GM12878 (cell line): ENCODE measurements at regions not wholly inside any gene's neighbourhood (a gene's known extent, or its start where the extent isn't known, plus 50 kb on each side); places are given as distances from the start of the nearest gene placed in this dataset.

Source experiments
- ATAC-seq: fragments of 200-7000 bp; cut with Tn5 transposase; 3 replicates; pipeline ENCODE4 v1.9.1; 2020; ENCODE audit warnings: mild to moderate bottlenecking, moderate library complexity
- BruUV-seq: library from RNA; stranded (reverse); fragments of 400-500 nt; replicated peaks from 2 replicates; lab custom pipeline; 2021; lab: Mats Ljungman, UMichigan
- CTCF ChIA-PET: fragments of 300-600 bp; sonication (Branson Sonifier 250); formaldehyde crosslinking; extraction: SDS; loops from one replicate; lab custom pipeline; 2021; ENCODE audit warnings: inconsistent platforms; lab: Yijun Ruan, JAX
- POLR2A ChIA-PET: fragments of 350-600 bp; formaldehyde crosslinking; extraction: SDS; loops from one replicate; lab custom pipeline; 2021; ENCODE audit warnings: inconsistent platforms; lab: Charles Lee
- RAD21 ChIA-PET: fragments of 300-600 bp; sonication (Branson Sonifier 250); formaldehyde crosslinking; loops from one replicate; lab custom pipeline; 2023; ENCODE audit warnings: antibody characterized with exemption; ENCODE audit not compliant: unreplicated experiment; lab: Charles Lee
- SMC1A ChIA-PET: fragments of 300-600 bp; sonication (Branson Sonifier 250); formaldehyde crosslinking; loops from one replicate; lab custom pipeline; 2023; ENCODE audit not compliant: unreplicated experiment, uncharacterized antibody; lab: Charles Lee
- DNase-seq: peaks from one replicate; pipeline ENCODE4 v3.0.0-alpha.2; 2011; ENCODE audit warnings: low read depth, low spot score
- FAIRE-seq: peaks from 3 replicates; lab custom pipeline; 2011; peaks lifted over from hg19 to GRCh38; lab: Jason Lieb, UNC
- H2AFZ ChIP-seq: 2 replicates; pipeline ENCODE4 v1.6.0; 2011; ENCODE audit warnings: low read depth, low read length, control low read depth; ENCODE audit not compliant: control insufficient read depth
- H3K27ac ChIP-seq: 2 replicates; pipeline ENCODE4 v1.5.1; 2011; ENCODE audit warnings: control low read depth; ENCODE audit not compliant: control insufficient read depth, insufficient read depth
- H3K27me3 ChIP-seq, 2 experiments: replicated peaks in 1 of 2; 2 replicates each; pipeline versions ENCODE4 v1.6.0 to v1.6.1; 2011; ENCODE audit warnings: low read length in 1 of 2; ENCODE audit not compliant: control insufficient read depth in 2 of 2, insufficient read depth in 2 of 2
- H3K36me3 ChIP-seq, 2 experiments: 2 replicates each; pipeline ENCODE4 v1.5.1; 2011; ENCODE audit warnings: low read length in 1 of 2; ENCODE audit not compliant: control insufficient read depth in 2 of 2, insufficient read depth in 2 of 2
- H3K4me1 ChIP-seq: 2 replicates; pipeline ENCODE4 v1.6.1; 2011; ENCODE audit warnings: mild to moderate bottlenecking, low read length, moderate library complexity, mixed read lengths; ENCODE audit not compliant: control insufficient read depth, insufficient read depth
- H3K4me2 ChIP-seq: 2 replicates; pipeline ENCODE4 v1.6.0; 2011; ENCODE audit warnings: control low read depth; ENCODE audit not compliant: control insufficient read depth, insufficient read depth
- H3K4me3 ChIP-seq: fragments of 200-600 bp; sonication (generic); 2 replicates; pipeline ENCODE4 v1.5.1; 2016
- H3K79me2 ChIP-seq: 2 replicates; pipeline ENCODE4 v1.6.0; 2011; ENCODE audit warnings: low read length; ENCODE audit not compliant: control insufficient read depth, insufficient read depth
- H3K9ac ChIP-seq: 2 replicates; pipeline ENCODE4 v1.8.0; 2011; ENCODE audit warnings: low read length, control low read depth, mixed read lengths; ENCODE audit not compliant: control insufficient read depth, insufficient read depth
- H3K9me3 ChIP-seq: replicated peaks from 3 replicates; pipeline ENCODE4 v1.5.1; 2011; ENCODE audit warnings: mild to moderate bottlenecking, low read length; ENCODE audit not compliant: control insufficient read depth, insufficient read depth
- H4K20me1 ChIP-seq: 2 replicates; pipeline ENCODE4 v1.6.0; 2011; ENCODE audit not compliant: control insufficient read depth, insufficient read depth
- IKZF1 ChIP-seq: fragments of 450-650 bp; conservative IDR thresholded peaks from 2 replicates; pipeline ENCODE4 v1.6.1; 2017; ENCODE audit warnings: antibody characterized with exemption, mild to moderate bottlenecking
- NFIC ChIP-seq: IDR thresholded peaks from 2 replicates; pipeline ENCODE4 v1.6.1; 2012; ENCODE audit warnings: low read depth, mild to moderate bottlenecking, inconsistent platforms, low read length, moderate library complexity
- NFXL1 ChIP-seq: fragments of 450-650 bp; IDR thresholded peaks from 2 replicates; pipeline ENCODE4 v1.6.1; 2017; ENCODE audit warnings: antibody characterized with exemption, mild to moderate bottlenecking, borderline replicate concordance
- NR2C2 ChIP-seq: IDR thresholded peaks from 2 replicates; pipeline ENCODE4 v1.6.1; 2011; ENCODE audit warnings: borderline replicate concordance, low read depth; ENCODE audit not compliant: control insufficient read depth, insufficient read length
- PAX8 ChIP-seq: fragments of 450-650 bp; IDR thresholded peaks from 2 replicates; pipeline ENCODE4 v1.6.1; 2017; ENCODE audit warnings: mild to moderate bottlenecking, moderate library complexity
- RFX5 ChIP-seq: IDR thresholded peaks from 2 replicates; pipeline ENCODE4 v1.6.1; 2011; ENCODE audit warnings: low read depth, low read length, improper control_type of control experiment
- SREBF1 ChIP-seq: IDR thresholded peaks from 2 replicates; pipeline ENCODE4 v1.6.1; 2012; ENCODE audit warnings: mild to moderate bottlenecking, low read length
- YBX1 ChIP-seq: fragments of 450-650 bp; IDR thresholded peaks from 2 replicates; pipeline ENCODE4 v1.6.1; 2016; ENCODE audit warnings: antibody characterized with exemption
- YY1 ChIP-seq: IDR thresholded peaks from 2 replicates; pipeline ENCODE4 v1.6.1; 2011; ENCODE audit warnings: low read depth, mild to moderate bottlenecking, low read length
- WGBS: methylation state at CpG from one replicate; pipeline ENCODE4 v1.1.6; 2016; ENCODE audit warnings: low lambda C conversion rate; ENCODE audit not compliant: insufficient replicate concordance, insufficient coverage; ENCODE audit errors: missing lambda C conversion rate; 5-methylcytosine and 5-hydroxymethylcytosine counted together
- in situ Hi-C: fragments of 300-500 bp; cut with MboI; formaldehyde crosslinking; loops from 9 replicates; pipeline ENCODE4 v1.14.3; 2018; ENCODE audit warnings: mixed read lengths
- intact Hi-C: fragments of 100-400 bp; cut with micrococcal nuclease; formaldehyde crosslinking; loops from one replicate; pipeline ENCODE4 v1.14.2; 2022; ENCODE audit not compliant: unreplicated experiment
- TF ChIP-seq, protein P1 (sequence below): IDR thresholded peaks from 2 replicates; pipeline ENCODE4 v1.6.1; 2012; ENCODE audit warnings: improper control_type of control experiment, low read depth, low read length; ENCODE audit not compliant: insufficient replicate concordance

DNA sequence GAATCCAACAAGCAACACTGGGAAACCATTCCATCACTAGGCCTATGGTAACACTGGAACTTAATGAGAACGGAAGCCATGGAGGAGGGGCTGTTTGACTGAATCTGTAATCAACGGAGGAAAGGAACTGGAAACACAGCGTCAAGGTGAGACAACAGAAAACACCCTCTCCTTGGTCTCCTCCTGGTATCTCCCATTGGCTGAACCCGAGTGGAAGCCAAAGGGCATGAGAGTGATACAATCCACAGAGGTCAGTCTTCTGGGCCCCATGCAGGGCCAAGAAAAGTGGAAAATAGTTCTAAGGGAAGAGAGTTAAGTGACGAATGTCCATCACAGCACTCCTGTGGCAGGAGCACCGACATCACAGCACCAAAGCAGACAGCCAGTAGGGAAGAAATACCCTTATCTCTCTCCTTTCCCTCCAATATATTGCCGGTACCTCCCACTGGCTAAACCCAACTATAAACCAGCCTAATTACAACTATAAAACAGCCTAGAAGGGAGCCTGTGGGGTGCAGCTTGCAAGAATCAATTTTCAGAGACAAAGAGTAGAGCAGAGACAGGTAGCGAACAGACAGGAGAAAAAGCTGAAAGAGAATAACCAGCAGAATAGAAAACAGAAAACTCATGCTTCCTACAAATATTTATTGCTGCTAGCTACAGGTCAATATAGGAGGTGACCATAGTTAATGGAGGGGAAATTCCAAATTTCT is 107.4 kb upstream of the IFNE start:
- FAIRE-seq, result no peak

More for the DNA sequence above, 107.4 kb upstream of the IFNE start:
- no peak for ATAC-seq
- in situ Hi-C loops (no loop called here), intact Hi-C loops (no loop called here)
- H3K4me2 ChIP-seq, result no peak overlapping the region
- H3K4me3 ChIP-seq, result no peak overlapping the region
- ChIA-PET SMC1A (interaction anchor here (1.0 kb wide), 1 partner anchor 18 kb away, joined by 4 read pairs; no protein-coding TSS in a partner anchor), RAD21 (no interaction called here), POLR2A (no interaction called here), CTCF (no interaction called here)
- H3K9me3 ChIP-seq, result no peaks in the 10 kb centered on the region
- H4K20me1 ChIP-seq, result no peaks in the 10 kb centered on the region
- no TSS peak for BruUV-seq
- WGBS, result 49% methylated on average over 8 of the region's 8 CpGs
- no peaks in the 10 kb centered on the region for H3K27me3 ChIP-seq
- no peaks in the 10 kb centered on the region for H3K79me2 ChIP-seq
- no peak overlapping the region for H3K27ac ChIP-seq
- H3K36me3 ChIP-seq, result no peaks in the 10 kb centered on the region
- DNase-seq, result no peak
- TF ChIP-seq RFX5 (no peak), NFIC (no peak), PAX8 (no peak), YY1 (no peak), YBX1 (no peak), NR2C2 (no peak), SREBF1 (no peak), IKZF1 (no peak), NFXL1 (no peak)
- TF ChIP-seq, protein P1, sequence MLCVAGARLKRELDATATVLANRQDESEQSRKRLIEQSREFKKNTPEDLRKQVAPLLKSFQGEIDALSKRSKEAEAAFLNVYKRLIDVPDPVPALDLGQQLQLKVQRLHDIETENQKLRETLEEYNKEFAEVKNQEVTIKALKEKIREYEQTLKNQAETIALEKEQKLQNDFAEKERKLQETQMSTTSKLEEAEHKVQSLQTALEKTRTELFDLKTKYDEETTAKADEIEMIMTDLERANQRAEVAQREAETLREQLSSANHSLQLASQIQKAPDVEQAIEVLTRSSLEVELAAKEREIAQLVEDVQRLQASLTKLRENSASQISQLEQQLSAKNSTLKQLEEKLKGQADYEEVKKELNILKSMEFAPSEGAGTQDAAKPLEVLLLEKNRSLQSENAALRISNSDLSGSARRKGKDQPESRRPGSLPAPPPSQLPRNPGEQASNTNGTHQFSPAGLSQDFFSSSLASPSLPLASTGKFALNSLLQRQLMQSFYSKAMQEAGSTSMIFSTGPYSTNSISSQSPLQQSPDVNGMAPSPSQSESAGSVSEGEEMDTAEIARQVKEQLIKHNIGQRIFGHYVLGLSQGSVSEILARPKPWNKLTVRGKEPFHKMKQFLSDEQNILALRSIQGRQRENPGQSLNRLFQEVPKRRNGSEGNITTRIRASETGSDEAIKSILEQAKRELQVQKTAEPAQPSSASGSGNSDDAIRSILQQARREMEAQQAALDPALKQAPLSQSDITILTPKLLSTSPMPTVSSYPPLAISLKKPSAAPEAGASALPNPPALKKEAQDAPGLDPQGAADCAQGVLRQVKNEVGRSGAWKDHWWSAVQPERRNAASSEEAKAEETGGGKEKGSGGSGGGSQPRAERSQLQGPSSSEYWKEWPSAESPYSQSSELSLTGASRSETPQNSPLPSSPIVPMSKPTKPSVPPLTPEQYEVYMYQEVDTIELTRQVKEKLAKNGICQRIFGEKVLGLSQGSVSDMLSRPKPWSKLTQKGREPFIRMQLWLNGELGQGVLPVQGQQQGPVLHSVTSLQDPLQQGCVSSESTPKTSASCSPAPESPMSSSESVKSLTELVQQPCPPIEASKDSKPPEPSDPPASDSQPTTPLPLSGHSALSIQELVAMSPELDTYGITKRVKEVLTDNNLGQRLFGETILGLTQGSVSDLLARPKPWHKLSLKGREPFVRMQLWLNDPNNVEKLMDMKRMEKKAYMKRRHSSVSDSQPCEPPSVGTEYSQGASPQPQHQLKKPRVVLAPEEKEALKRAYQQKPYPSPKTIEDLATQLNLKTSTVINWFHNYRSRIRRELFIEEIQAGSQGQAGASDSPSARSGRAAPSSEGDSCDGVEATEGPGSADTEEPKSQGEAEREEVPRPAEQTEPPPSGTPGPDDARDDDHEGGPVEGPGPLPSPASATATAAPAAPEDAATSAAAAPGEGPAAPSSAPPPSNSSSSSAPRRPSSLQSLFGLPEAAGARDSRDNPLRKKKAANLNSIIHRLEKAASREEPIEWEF, result no peak
- H3K9ac ChIP-seq, result no peak overlapping the region
- H2AFZ ChIP-seq, result no peak overlapping the region
- H3K4me1 ChIP-seq, result no peaks in the 10 kb centered on the region
